ENCODE measurements at regions not wholly inside any gene's neighbourhood (a gene's known extent, or its start where the extent isn't known, plus 50 kb on each side); places are given as distances from the start of the nearest gene placed in this dataset.
"Not testable (repeated sequence)": the region's sequence is repeated elsewhere in the genome, so short reads cannot be mapped to it uniquely, and the experiment has no call there.

DNA sequence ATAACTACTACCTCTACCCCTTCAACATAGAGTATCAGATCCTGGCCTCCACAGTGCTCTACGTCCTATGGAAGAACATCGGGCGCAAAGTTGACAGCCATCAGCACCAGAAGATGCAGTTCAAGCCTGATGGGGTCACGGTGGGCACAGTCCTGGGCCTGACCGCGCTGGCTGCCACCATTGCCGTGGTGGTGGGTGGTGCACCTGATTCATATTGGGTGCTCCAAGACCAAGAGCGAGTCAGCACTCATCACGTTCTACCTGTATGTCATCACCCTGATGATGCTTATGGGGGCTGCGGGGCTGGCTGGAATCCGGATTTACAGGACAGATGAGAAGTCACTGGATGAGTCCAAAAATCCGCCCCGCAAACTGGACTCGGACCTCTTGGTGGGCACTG is 846.4 kb downstream of the RPIA start:
- not testable (repeated sequence) for DNase-seq (ENCODE audit: low read depth)

DNA sequence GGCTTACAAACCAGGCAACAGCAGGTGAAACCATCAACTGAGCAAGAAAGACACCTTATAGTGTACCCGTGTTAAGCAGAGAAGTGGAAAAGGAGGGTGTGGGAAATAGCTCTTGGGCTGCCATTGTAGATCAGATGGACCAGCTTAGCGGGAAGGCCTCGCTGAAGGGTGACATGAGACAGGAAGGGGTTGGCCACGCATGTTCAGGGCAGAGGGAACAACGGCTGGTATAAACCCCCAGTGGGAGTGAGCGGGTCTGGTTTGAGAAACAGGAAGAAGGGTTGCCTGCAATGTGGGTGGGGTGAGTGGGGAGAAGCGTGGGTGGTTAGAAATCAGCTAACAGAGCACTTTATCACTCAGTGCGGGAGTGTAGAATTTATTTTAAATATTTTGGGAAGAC is 852.6 kb downstream of the RPIA start:
- not testable (repeated sequence) for DNase-seq (ENCODE audit: low read depth)

GRCh38 chr2:89579154-89579553 is 887.7 kb downstream of the RPIA start:
- DNase-seq (ENCODE audit: low read depth) = not testable (repeated sequence)

GRCh38 chr2:89582816-89583215 is 891.3 kb downstream of the RPIA start:
- DNase-seq (ENCODE audit: low read depth) = not testable (repeated sequence)

DNA sequence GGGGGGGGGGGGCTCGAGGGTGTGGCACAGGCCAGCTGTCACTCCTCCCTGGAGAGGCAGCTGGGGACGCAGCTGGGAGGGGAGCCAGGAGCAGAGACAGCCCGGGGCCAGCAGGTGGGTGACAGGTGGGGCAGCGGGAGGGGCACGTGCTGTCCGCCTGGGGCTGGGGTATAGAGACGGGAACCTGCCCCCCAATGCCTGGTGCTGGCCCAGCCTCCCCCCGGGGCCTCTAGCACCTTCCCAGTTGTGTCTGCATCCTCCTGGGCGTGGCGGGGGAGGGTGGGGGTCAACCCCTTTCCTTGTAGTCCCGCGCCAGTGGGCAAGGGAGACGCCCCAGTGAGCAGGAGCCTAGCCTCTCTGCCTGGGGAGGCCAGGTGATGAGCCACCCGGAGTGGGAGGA is 892.6 kb downstream of the RPIA start:
- not testable (repeated sequence) for DNase-seq (ENCODE audit: low read depth)

DNA sequence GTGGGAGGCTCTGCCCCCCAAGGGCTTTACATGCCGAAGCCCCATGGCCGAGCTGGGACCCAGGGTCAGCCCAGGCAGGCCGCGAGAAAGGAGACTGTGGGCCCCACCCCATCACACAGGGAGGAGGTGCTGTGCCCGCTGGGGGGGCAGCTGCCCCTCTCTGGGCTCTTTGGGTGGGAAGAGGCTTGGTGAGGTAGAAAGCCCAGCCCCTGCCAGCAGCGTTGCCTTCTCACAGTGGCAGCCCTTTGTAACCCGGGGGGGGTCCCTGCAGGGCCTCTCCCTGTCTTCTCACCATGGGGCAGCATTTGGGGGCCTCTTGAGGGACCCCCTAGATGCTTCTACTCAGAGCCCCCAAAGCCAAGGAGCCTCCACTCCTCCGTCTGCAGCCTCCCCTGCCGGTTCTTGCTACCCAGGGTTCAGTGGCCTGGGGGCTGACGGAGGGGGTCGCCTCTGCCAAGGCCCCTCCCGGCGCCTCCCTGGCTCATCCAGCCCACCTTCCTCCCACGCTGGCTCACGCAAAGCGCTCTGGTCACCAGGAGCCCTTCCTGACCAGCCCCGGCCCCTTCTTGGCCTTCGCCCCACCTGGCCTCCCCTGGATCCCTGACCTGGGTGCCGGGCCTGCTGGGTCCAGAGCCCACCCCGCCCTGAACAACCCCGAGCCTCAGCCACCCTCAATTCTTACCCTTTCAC is 893.5 kb downstream of the RPIA start:
- not testable (repeated sequence) for DNase-seq (ENCODE audit: low read depth)

- peak; percentile 19 for DNase-seq (ENCODE audit: low read depth)
Measured at GRCh38 chr2:89585558-89585920, 894.1 kb downstream of the RPIA start.

GRCh38 chr2:89599843-89600242 is 908.4 kb downstream of the RPIA start:
- DNase-seq (ENCODE audit: low read depth) = not testable (repeated sequence)

DNA sequence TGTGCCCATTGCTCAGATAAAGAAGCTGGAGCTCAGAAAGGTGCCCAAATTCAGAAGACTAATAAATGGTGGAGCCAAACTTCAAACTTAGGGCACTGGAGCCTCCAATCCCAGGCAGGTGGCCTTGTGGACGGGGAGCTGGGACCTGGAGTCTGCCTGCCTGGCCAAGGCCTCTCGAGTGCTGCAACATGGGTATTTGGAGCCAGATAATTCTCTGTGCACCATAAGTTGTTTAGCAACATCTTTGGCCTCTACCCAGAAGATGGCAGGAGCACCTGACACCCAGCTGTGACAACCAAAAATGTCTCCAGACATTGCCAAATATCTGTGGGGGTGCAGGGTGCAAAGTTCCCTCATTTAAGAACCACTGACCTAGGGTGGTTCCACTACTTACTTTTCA is 915.0 kb downstream of the RPIA start:
- not testable (repeated sequence) for DNase-seq (ENCODE audit: low read depth)

DNA sequence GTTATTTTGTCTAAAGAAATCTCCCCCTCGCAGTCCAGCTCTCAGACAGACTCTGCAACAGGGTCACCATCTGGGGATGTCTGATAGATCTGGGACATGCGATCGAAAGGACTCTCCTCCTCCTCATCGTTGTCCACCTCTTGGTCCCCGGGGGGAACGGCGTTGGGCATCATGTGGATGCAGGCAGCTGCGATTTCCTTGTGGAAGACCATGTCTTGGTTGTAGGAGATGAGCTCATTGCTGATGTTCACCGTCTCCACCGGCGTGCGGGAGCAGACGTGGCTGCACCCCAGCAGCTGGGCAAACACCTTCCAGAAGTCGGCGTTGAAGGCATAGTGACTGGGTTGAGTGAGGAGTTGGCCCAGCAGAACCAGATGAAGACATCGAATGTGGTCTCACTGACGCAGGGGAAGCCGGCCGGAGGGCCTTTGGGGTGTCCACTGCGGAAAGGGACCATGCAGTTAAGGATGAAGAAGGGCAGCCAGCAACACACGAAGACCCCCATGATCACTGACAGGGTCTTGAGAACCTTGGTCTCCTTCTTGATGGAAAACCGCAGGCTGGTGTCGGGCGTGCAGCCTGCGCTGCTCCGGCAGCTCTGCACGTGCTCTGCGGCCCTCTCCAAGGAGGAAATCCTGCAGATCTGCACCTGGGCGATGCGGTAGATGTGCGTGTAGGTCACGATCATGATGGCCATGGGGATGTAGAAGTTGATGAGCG is 918.9 kb downstream of the RPIA start:
- not testable (repeated sequence) for DNase-seq (ENCODE audit: low read depth)

GRCh38 chr2:89610927-89611515 is 919.5 kb downstream of the RPIA start:
- DNase-seq (ENCODE audit: low read depth) = not testable (repeated sequence)

DNA sequence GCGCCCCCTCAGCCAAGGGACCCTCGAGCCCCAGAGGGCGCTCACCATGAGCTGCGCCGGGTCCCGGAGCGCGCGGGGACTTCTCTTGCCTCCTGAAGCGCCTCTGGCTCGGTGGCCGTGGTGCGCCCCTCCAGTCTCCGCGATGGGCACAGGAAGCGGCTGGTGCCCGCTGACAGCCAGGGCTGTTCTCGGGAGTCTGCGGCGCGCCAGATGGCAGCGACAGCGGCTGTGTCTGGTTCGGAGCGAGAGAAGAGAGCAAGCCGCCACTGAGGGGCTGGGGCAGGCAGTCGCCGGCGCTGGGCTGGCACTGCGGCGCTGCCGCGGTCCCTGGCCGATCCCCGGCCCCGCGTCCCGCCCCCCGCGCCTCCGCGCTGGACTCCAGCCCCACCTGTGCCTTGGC is 920.2 kb downstream of the RPIA start:
- DNase-seq (ENCODE audit: low read depth) = not testable (repeated sequence)

GRCh38 chr2:89649268-89649667 is 957.8 kb downstream of the RPIA start:
- DNase-seq (ENCODE audit: low read depth) = not testable (repeated sequence)

DNA sequence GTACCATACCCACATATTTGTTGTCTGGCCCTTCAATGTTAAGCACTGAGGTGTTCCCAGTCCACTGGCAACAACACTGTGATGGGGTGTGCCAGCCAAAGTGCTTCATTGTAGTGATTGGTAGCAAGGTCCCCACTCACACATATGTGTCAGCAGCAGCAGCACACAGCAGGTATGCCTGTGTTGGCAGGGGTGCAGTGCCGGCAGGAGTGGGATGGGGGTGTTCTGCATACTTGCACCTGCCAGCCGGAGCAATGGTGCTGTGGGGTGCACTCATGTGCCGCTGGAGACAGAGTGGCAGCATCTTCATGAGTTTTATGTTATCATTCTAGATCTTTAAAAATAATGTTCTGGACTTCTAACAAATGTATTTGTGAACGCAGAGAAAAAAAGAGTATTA is 987.8 kb downstream of the RPIA start:
- DNase-seq (ENCODE audit: low read depth) = not testable (repeated sequence)

Measured in non-pigmented ciliary epithelial cell (primary cell).